Smooth muscle cell (in vitro differentiated cells): ENCODE measurements at regions not wholly inside any gene's neighbourhood (a gene's known extent, or its start where the extent isn't known, plus 50 kb on each side); places are given as distances from the start of the nearest gene placed in this dataset.
A peak's percentile ranks its signal among the peaks of the same experiment; 100 is the strongest.

Experiments
- DNase-seq: peaks from one replicate; lab custom pipeline; 2025; ENCODE audit not compliant: unreplicated experiment; lab: John Stamatoyannopoulos, UW
- H2AFZ ChIP-seq: fragments of 200-600 bp; sonication (generic); 2 replicates; pipeline ENCODE4 v1.6.0; 2016; ENCODE audit warnings: antibody characterized with exemption, low read depth, mild to moderate bottlenecking
- H3F3A ChIP-seq: fragments of 200-600 bp; sonication (generic); 2 replicates; pipeline ENCODE4 v1.6.0; 2017; ENCODE audit warnings: antibody characterized with exemption, low read depth
- H3K27ac ChIP-seq: fragments of 200-600 bp; sonication (generic); 2 replicates; pipeline ENCODE4 v1.5.1; 2016; ENCODE audit warnings: low read depth, mild to moderate bottlenecking
- H3K27me3 ChIP-seq: fragments of 200-600 bp; sonication (generic); 2 replicates; pipeline ENCODE4 v1.6.1; 2016; ENCODE audit warnings: low read depth, mild to moderate bottlenecking
- H3K36me3 ChIP-seq: fragments of 200-600 bp; sonication (generic); 2 replicates; pipeline ENCODE4 v1.5.1; 2016; ENCODE audit warnings: low read depth
- H3K4me1 ChIP-seq: fragments of 200-600 bp; sonication (generic); 2 replicates; pipeline ENCODE4 v1.5.1; 2016; ENCODE audit warnings: low read depth
- H3K4me2 ChIP-seq: fragments of 200-600 bp; sonication (generic); 2 replicates; pipeline ENCODE4 v1.6.0; 2016; ENCODE audit warnings: mild to moderate bottlenecking
- H3K4me3 ChIP-seq: fragments of 200-600 bp; sonication (generic); 2 replicates; pipeline ENCODE4 v1.5.1; 2016; ENCODE audit warnings: mild to moderate bottlenecking
- H3K79me2 ChIP-seq: fragments of 200-600 bp; sonication (generic); 2 replicates; pipeline ENCODE4 v1.6.0; 2016; ENCODE audit warnings: low read depth, mild to moderate bottlenecking
- H3K9ac ChIP-seq: fragments of 200-600 bp; sonication (generic); 2 replicates; pipeline ENCODE4 v1.6.0; 2016; ENCODE audit warnings: low read depth
- H3K9me3 ChIP-seq: fragments of 200-600 bp; sonication (generic); replicated peaks from 2 replicates; pipeline ENCODE4 v1.5.1; 2016; ENCODE audit warnings: low read depth
- H4K20me1 ChIP-seq: fragments of 200-600 bp; sonication (generic); 2 replicates; pipeline ENCODE4 v1.6.0; 2016; ENCODE audit warnings: low read depth
- WGBS: methylation state at CpG from one replicate; pipeline ENCODE4 v1.1.7; 2016; ENCODE audit warnings: low lambda C conversion rate; 5-methylcytosine and 5-hydroxymethylcytosine counted together
- TF ChIP-seq, protein P1 (sequence below): fragments of 200-600 bp; sonication (generic); IDR thresholded peaks from 2 replicates; pipeline ENCODE4 v1.5.1; 2017; ENCODE audit warnings: borderline replicate concordance, mild to moderate bottlenecking, antibody characterized with exemption; ENCODE audit not compliant: insufficient read depth, poor library complexity, severe bottlenecking

DNA sequence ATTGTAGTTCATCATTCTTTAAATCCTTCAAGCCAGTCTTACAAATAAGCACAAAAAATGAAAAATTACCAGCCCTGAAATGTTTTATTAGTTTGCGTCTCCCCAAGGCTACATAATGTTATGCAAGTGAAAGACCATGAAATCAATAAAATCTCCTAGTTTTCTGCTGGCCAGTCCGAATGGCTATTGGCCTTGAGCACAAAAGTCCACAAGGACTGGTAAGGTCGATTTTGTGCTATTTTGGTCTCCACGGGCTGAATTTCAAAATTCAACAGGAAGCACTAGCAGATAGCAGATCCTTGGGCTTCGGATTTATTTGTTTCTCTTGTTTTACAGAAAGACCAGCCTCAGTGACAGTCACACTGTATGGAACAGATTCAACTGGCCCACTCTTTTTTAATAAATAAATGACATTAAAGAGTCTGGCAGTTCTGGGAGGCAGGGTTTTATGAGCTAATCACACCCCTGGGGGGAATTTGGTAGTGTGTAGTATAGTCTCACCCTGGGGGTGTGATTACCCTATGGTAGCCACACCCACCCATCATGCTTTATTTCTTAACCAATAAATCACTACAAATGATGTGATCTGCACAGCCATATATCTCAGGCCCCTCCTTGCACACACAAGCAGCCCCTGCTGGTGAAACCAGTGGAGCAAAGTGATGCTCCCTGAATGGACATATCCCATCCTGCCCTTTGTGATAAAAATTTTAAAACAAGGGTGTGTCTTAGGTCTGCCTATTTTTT lies 51.1 kb upstream of the TMEM33 start:
- DNase-seq: no peak
- Histone ChIP-seq H3K79me2 (no peaks in the 10 kb centered on the region), H3K36me3 (no peaks in the 10 kb centered on the region), H3K9ac (no peak overlapping the region), H3F3A (no peaks in the 10 kb centered on the region), H4K20me1 (no peaks in the 10 kb centered on the region), H3K27ac (no peak overlapping the region), H3K9me3 (no peaks in the 10 kb centered on the region), H3K4me1 (peaks cover 18% of the 10 kb centered on the region), H3K27me3 (peaks cover 76% of the 10 kb centered on the region), H3K4me2 (no peak overlapping the region), H2AFZ (no peak overlapping the region), H3K4me3 (no peak overlapping the region)
- TF ChIP-seq, protein P1, sequence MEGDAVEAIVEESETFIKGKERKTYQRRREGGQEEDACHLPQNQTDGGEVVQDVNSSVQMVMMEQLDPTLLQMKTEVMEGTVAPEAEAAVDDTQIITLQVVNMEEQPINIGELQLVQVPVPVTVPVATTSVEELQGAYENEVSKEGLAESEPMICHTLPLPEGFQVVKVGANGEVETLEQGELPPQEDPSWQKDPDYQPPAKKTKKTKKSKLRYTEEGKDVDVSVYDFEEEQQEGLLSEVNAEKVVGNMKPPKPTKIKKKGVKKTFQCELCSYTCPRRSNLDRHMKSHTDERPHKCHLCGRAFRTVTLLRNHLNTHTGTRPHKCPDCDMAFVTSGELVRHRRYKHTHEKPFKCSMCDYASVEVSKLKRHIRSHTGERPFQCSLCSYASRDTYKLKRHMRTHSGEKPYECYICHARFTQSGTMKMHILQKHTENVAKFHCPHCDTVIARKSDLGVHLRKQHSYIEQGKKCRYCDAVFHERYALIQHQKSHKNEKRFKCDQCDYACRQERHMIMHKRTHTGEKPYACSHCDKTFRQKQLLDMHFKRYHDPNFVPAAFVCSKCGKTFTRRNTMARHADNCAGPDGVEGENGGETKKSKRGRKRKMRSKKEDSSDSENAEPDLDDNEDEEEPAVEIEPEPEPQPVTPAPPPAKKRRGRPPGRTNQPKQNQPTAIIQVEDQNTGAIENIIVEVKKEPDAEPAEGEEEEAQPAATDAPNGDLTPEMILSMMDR: no peak
- WGBS: 66% methylated on average over 5 of the region's 5 CpGs

DNA sequence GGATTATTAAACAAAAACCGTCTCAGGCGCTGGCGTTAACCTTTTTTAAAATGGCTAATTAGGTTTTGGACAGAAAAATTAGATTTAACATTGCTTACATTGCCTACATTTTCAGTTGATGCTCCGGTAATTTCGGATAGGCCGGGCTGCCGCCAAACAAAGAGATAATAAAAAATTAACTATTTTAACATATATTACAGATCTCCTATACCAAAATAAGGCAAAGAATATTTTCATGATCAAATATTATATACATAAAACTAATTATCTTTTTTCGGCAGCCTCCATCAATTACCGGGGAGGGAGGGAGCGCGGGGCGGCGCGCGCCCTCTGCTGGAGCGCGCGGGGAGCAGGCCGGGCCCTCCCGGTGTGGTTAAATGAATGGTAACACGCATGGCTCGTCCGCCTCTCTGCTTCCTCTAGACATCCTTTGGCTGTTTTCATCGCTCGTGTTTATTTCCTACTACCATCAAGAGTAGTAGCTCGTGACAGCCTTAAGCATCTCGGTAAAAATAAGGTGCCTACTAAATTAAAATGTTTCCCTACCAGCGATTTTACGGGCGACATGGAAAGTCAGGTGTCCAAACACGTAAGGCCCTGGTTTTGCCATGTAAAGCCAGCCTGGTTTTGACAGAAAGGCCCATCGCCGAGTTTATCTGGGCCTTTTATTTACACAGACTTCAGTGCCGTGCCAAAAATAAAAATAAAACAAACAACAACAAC lies 52.4 kb upstream of the TMEM33 start:
- DNase-seq: no peak
- Histone ChIP-seq H4K20me1 (no peaks in the 10 kb centered on the region), H3K27ac (no peak overlapping the region), H3K9ac (no peak overlapping the region), H3K79me2 (no peaks in the 10 kb centered on the region), H3F3A (no peaks in the 10 kb centered on the region), H3K4me3 (peak overlapping the region; percentile 45), H3K36me3 (no peaks in the 10 kb centered on the region), H2AFZ (no peak overlapping the region), H3K27me3 (peaks cover 90% of the 10 kb centered on the region), H3K4me1 (peaks cover 18% of the 10 kb centered on the region), H3K4me2 (peak overlapping the region; percentile 82), H3K9me3 (no peaks in the 10 kb centered on the region)
- TF ChIP-seq, protein P1: peak; percentile 94
- 16% methylated on average over 34 of the region's 34 CpGs for WGBS

DNA sequence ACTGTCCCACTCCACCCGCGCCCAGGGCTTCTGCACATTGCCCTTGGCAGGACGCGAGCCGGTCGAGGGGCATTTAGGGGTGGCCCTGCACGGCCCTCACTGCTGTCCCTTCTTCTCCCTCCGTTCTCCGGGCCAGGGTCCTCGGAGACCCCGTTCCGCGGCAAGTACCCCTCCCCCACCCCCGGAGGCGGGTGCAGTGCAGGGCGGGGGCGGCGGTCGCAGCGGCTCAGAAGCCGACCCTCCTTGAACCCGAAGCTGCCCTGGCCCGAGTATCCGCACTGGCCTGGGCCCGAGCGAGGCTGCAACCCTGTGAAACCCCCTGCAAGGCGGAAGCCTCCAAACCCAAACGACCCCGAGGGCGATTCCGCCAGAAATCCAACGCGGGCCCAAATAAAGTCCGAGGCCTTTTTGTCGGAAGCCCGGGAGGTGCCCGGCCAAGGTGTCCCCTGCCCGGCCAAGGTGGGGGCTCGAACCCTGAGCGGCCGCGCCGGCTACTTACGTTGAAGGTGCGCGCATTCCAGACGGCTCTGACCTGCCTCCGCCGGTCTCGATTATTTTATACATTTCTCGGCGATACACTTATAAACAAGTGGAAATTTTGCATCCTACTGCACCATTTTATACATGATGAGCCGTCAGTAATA lies 53.1 kb upstream of the TMEM33 start:
- H2AFZ ChIP-seq: no peak overlapping the region
- H3K4me3 ChIP-seq: peak overlapping the region; percentile 45
- H3K79me2 ChIP-seq: no peaks in the 10 kb centered on the region
- H3K4me2 ChIP-seq: peak overlapping the region; percentile 82
- no peaks in the 10 kb centered on the region for H3F3A ChIP-seq
- no peak overlapping the region for H3K9ac ChIP-seq
- no peak for DNase-seq
- 5% methylated on average over 46 of the region's 53 CpGs for WGBS
- H3K36me3 ChIP-seq: no peaks in the 10 kb centered on the region
- no peaks in the 10 kb centered on the region for H4K20me1 ChIP-seq
- H3K27ac ChIP-seq: no peak overlapping the region
- no peaks in the 10 kb centered on the region for H3K9me3 ChIP-seq
- TF ChIP-seq, protein P1: no peak
- peaks cover 92% of the 10 kb centered on the region for H3K27me3 ChIP-seq
- peaks cover 18% of the 10 kb centered on the region for H3K4me1 ChIP-seq
